ENCODE measurements at regions not wholly inside any gene's neighbourhood (a gene's known extent, or its start where the extent isn't known, plus 50 kb on each side); places are given as distances from the start of the nearest gene placed in this dataset.

DNA sequence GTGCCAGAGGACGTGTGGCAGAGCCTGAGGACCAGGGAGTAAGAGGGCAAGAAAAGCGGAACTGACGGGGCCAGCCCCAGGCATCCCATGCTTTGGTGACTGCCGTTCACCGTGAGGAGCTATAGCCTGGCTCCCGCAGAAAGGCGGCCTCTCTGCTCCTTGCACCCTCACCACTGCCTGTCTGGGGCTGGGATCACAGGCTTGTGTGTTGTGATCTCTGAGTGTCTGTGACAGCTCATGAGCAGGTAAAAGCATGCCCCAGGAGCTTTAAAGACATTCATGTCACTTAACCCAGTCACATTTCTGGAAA, 266.8 kb upstream of the RAB6C start:
- Histone ChIP-seq H3K79me2 (no peaks in the 10 kb centered on the region), H3K27me3 (no peaks in the 10 kb centered on the region)

DNA sequence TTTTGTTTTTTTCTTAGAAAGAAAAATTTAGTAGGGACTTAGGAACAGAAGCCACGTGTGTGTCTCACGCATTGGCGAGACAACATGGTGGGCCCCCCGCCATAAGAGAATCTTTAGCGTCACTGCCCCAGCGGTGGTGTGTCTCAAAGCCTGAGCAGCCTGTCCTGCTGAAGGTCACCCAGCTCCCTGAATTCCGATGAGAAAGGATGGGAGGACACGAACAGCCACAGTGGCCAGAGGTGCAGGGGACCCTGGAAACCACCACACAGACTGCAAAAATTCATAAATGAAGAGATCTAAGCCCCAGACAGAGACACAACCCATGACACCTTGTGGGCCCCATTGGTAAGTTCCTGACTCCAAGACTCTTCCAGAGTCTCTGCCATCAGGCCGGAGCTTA, 266.1 kb upstream of the RAB6C start:
- Histone ChIP-seq H4K20me1 (ENCODE audit: insufficient read depth, poor library complexity, severe bottlenecking) (no peaks in the 10 kb centered on the region), H3K36me3 (replicated peaks; ENCODE audit: insufficient read depth, low read depth) (no peaks in the 10 kb centered on the region), H2AFZ (no peak overlapping the region), H3K27me3 (no peaks in the 10 kb centered on the region), H3K4me2 (no peak overlapping the region), H3K4me3 (no peak overlapping the region), H3K9me3 (ENCODE audit: low read depth) (no peaks in the 10 kb centered on the region), H3K4me1 (ENCODE audit: insufficient read depth) (no peaks in the 10 kb centered on the region), H3K9me2 (replicated peaks; ENCODE audit: insufficient read depth) (no peaks in the 10 kb centered on the region), H3K79me2 (no peaks in the 10 kb centered on the region), H3K27ac (no peak overlapping the region)
- 89% methylated on average over 9 of the region's 9 CpGs for WGBS (ENCODE audit: low lambda C conversion rate, missing lambda C conversion rate)
- no peak for DNase-seq (ENCODE audit: low spot score)
- TF ChIP-seq EZH2 (IDR thresholded peaks at IDR 0.05; ENCODE audit: borderline replicate concordance) = no peak
- TF ChIP-seq, protein P1, sequence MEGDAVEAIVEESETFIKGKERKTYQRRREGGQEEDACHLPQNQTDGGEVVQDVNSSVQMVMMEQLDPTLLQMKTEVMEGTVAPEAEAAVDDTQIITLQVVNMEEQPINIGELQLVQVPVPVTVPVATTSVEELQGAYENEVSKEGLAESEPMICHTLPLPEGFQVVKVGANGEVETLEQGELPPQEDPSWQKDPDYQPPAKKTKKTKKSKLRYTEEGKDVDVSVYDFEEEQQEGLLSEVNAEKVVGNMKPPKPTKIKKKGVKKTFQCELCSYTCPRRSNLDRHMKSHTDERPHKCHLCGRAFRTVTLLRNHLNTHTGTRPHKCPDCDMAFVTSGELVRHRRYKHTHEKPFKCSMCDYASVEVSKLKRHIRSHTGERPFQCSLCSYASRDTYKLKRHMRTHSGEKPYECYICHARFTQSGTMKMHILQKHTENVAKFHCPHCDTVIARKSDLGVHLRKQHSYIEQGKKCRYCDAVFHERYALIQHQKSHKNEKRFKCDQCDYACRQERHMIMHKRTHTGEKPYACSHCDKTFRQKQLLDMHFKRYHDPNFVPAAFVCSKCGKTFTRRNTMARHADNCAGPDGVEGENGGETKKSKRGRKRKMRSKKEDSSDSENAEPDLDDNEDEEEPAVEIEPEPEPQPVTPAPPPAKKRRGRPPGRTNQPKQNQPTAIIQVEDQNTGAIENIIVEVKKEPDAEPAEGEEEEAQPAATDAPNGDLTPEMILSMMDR (IDR thresholded peaks at IDR 0.05; ENCODE audit: poor library complexity) = no peak

More for the DNA sequence above, 266.8 kb upstream of the RAB6C start:
- TF ChIP-seq, protein P1 (IDR thresholded peaks at IDR 0.05; ENCODE audit: poor library complexity) = no peak
- no peak for TF ChIP-seq EZH2phosphoT487 (IDR thresholded peaks at IDR 0.05; ENCODE audit: low read depth, severe bottlenecking, unreplicated experiment)
- no peaks in the 10 kb centered on the region for H3K9me3 ChIP-seq (ENCODE audit: low read depth)
- no peak for DNase-seq (ENCODE audit: low spot score)
- no peak overlapping the region for H2AFZ ChIP-seq
- no peak overlapping the region for H3K4me2 ChIP-seq
- H3K4me3 ChIP-seq = no peak overlapping the region
- no peaks in the 10 kb centered on the region for H3K9me2 ChIP-seq (replicated peaks; ENCODE audit: insufficient read depth)
- H4K20me1 ChIP-seq (ENCODE audit: insufficient read depth, poor library complexity, severe bottlenecking) = no peaks in the 10 kb centered on the region
- WGBS (ENCODE audit: low lambda C conversion rate, missing lambda C conversion rate) = 92% methylated on average over 7 of the region's 7 CpGs
- H3K4me1 ChIP-seq (ENCODE audit: insufficient read depth) = no peaks in the 10 kb centered on the region
- no peaks in the 10 kb centered on the region for H3K36me3 ChIP-seq (replicated peaks; ENCODE audit: insufficient read depth, low read depth)
- H3K27ac ChIP-seq = no peak overlapping the region

DNA sequence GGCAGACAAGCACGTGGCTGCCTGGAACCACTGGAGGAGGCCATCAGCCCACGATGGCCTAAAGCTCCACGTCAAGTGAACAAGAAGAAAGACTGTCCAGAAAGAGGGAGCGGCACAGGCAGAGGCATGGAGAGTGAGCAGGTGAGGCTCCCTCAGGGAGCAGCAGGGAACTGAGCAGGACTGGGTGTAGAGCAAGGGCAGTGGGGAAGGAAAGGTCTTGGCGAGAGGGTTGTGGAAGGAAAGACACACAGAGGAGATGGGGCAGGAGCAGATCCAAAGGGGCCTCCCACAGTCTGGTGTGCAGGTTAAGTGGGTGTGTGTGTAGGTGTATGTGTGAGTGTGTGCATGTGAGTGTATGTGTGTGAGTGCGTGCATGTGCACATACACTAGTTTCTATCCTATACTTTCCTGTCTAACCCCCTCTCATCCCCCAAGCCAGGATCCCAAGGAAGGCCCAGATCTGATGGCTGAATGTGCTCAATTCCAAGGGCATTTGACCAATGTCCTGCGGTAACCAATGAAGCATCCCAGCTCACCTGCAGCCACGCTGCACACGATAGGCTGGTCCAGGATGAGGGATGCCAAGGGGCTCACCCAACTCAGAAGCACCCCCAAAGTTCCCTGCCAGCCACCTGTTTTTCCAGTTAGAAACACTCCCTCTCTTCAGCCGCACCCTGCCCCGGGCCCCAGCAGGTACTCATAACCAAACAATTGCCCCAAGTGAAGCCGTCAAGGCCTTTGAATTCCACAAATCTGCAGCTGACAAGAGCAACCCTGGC, 262.5 kb upstream of the RAB6C start:
- Histone ChIP-seq H3K4me3 (no peak overlapping the region), H3K27me3 (no peaks in the 10 kb centered on the region), H4K20me1 (ENCODE audit: insufficient read depth, poor library complexity, severe bottlenecking) (no peaks in the 10 kb centered on the region), H3K4me1 (ENCODE audit: insufficient read depth) (no peaks in the 10 kb centered on the region), H2AFZ (no peak overlapping the region), H3K9me2 (replicated peaks; ENCODE audit: insufficient read depth) (no peaks in the 10 kb centered on the region), H3K4me2 (peak overlapping the region; percentile 25), H3K27ac (peak overlapping the region; percentile 28), H3K9me3 (ENCODE audit: low read depth) (no peaks in the 10 kb centered on the region), H3K36me3 (replicated peaks; ENCODE audit: insufficient read depth, low read depth) (no peaks in the 10 kb centered on the region), H3K79me2 (no peaks in the 10 kb centered on the region)
- no peak for DNase-seq (ENCODE audit: low spot score)
- TF ChIP-seq, protein P1 (IDR thresholded peaks at IDR 0.05; ENCODE audit: poor library complexity) = no peak
- TF ChIP-seq EZH2phosphoT487 (IDR thresholded peaks at IDR 0.05; ENCODE audit: low read depth, severe bottlenecking, unreplicated experiment) (no peak), EZH2 (IDR thresholded peaks at IDR 0.05; ENCODE audit: borderline replicate concordance) (no peak)
- 81% methylated on average over 12 of the region's 12 CpGs for WGBS (ENCODE audit: low lambda C conversion rate, missing lambda C conversion rate)
